ENCODE measurements at regions not wholly inside any gene's neighbourhood (a gene's known extent, or its start where the extent isn't known, plus 50 kb on each side); places are given as distances from the start of the nearest gene placed in this dataset.

- no peak for DNase-seq (ENCODE audit: extremely low read depth, insufficient read length)
- no peak overlapping the region for H3K4me3 ChIP-seq (replicated peaks; ENCODE audit: low read depth, low read length)
- no peaks in the 10 kb centered on the region for H3K36me3 ChIP-seq (ENCODE audit: control insufficient read depth, insufficient read depth, low read length)
- no peak for TF ChIP-seq CTCF (IDR thresholded peaks at IDR 0.05; ENCODE audit: insufficient read depth, low read length, poor library complexity, severe bottlenecking)
- no peaks in the 10 kb centered on the region for H3K27me3 ChIP-seq (replicated peaks; ENCODE audit: control insufficient read depth, insufficient read depth, low read length)
Measured at GRCh38 chr13:63614874-63615612, 2199.4 kb upstream of the PCDH20 start.

GRCh38 chr13:63607153-63607552, 2191.5 kb upstream of the PCDH20 start:
- DNase-seq (ENCODE audit: extremely low read depth, insufficient read length): no peak

GRCh38 chr13:63605962-63606361, 2190.3 kb upstream of the PCDH20 start:
- TF ChIP-seq CTCF (IDR thresholded peaks at IDR 0.05; ENCODE audit: insufficient read depth, low read length, poor library complexity, severe bottlenecking): no peak
- H3K27me3 ChIP-seq (replicated peaks; ENCODE audit: control insufficient read depth, insufficient read depth, low read length): no peaks in the 10 kb centered on the region
- DNase-seq (ENCODE audit: extremely low read depth, insufficient read length): no peak
- no peaks in the 10 kb centered on the region for H3K36me3 ChIP-seq (ENCODE audit: control insufficient read depth, insufficient read depth, low read length)
- H3K4me3 ChIP-seq (replicated peaks; ENCODE audit: low read depth, low read length): no peak overlapping the region

More at GRCh38 chr13:63607153-63607552, 2191.5 kb upstream of the PCDH20 start:
- H3K27me3 ChIP-seq (replicated peaks; ENCODE audit: control insufficient read depth, insufficient read depth, low read length): no peaks in the 10 kb centered on the region
- H3K36me3 ChIP-seq (ENCODE audit: control insufficient read depth, insufficient read depth, low read length): no peaks in the 10 kb centered on the region
- no peak for TF ChIP-seq CTCF (IDR thresholded peaks at IDR 0.05; ENCODE audit: insufficient read depth, low read length, poor library complexity, severe bottlenecking)
- no peak overlapping the region for H3K4me3 ChIP-seq (replicated peaks; ENCODE audit: low read depth, low read length)

- DNase-seq (ENCODE audit: extremely low read depth, insufficient read length): no peak
- Histone ChIP-seq H3K4me3 (replicated peaks; ENCODE audit: low read depth, low read length) (no peak overlapping the region), H3K36me3 (ENCODE audit: control insufficient read depth, insufficient read depth, low read length) (no peaks in the 10 kb centered on the region), H3K27me3 (replicated peaks; ENCODE audit: control insufficient read depth, insufficient read depth, low read length) (no peaks in the 10 kb centered on the region)
- no peak for TF ChIP-seq CTCF (IDR thresholded peaks at IDR 0.05; ENCODE audit: insufficient read depth, low read length, poor library complexity, severe bottlenecking)
Measured at GRCh38 chr13:63605403-63605802, 2189.8 kb upstream of the PCDH20 start.

- Histone ChIP-seq H3K27me3 (replicated peaks; ENCODE audit: control insufficient read depth, insufficient read depth, low read length) (no peaks in the 10 kb centered on the region), H3K36me3 (ENCODE audit: control insufficient read depth, insufficient read depth, low read length) (no peaks in the 10 kb centered on the region), H3K4me3 (replicated peaks; ENCODE audit: low read depth, low read length) (no peak overlapping the region)
- DNase-seq (ENCODE audit: extremely low read depth, insufficient read length): no peak
- TF ChIP-seq CTCF (IDR thresholded peaks at IDR 0.05; ENCODE audit: insufficient read depth, low read length, poor library complexity, severe bottlenecking): no peak
Measured at GRCh38 chr13:63595811-63596210, 2180.2 kb upstream of the PCDH20 start.

GRCh38 chr13:63586467-63586866, 2170.8 kb upstream of the PCDH20 start:
- TF ChIP-seq CTCF (IDR thresholded peaks at IDR 0.05; ENCODE audit: insufficient read depth, low read length, poor library complexity, severe bottlenecking): no peak

More at GRCh38 chr13:63586467-63586866, 2170.8 kb upstream of the PCDH20 start:
- no peaks in the 10 kb centered on the region for H3K36me3 ChIP-seq (ENCODE audit: control insufficient read depth, insufficient read depth, low read length)
- no peak overlapping the region for H3K4me3 ChIP-seq (replicated peaks; ENCODE audit: low read depth, low read length)
- no peaks in the 10 kb centered on the region for H3K27me3 ChIP-seq (replicated peaks; ENCODE audit: control insufficient read depth, insufficient read depth, low read length)
- DNase-seq (ENCODE audit: extremely low read depth, insufficient read length): no peak
